Fibroblast of lung (primary cell): ENCODE measurements at regions not wholly inside any gene's neighbourhood (a gene's known extent, or its start where the extent isn't known, plus 50 kb on each side); places are given as distances from the start of the nearest gene placed in this dataset.

Source experiments
- EZH2 ChIP-seq: IDR thresholded peaks from 2 replicates; pipeline ENCODE4 v1.5.1; 2012; ENCODE audit warnings: low read length, control low read depth, mild to moderate bottlenecking; ENCODE audit errors: missing control alignments
- TF ChIP-seq, protein P1 (sequence below), 2 donors: IDR thresholded peaks in 1 of 2; conservative IDR thresholded peaks in 1 of 2; 1 replicate in 1 of 2; 2 replicates in 1 of 2; pipeline ENCODE4 v1.5.1; 2011 to 2012; ENCODE audit warnings: low read length in 2 of 2, control low read depth in 1 of 2, inconsistent platforms in 1 of 2, low read depth in 1 of 2, mild to moderate bottlenecking in 1 of 2

DNA sequence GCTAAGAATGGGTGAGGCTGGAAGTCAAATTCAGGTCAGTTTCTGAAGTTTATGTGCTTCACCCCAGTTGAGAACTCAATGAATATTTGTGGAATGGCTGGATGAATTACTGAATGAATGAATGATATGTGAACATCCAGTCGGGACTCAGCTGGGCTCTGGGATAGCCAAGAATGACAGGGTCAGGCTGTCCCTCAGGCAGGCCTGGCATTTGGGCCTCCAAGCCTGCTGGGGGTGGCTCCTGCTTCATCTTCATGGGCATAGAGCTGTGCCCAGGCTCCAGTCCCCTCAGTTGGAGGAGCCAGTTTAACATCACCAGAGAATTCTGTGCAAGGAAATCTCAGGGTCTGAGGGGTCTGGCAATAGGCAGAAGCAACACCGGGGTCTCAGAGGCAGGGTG is 185.8 kb downstream of the PHETA1 start:
- TF ChIP-seq, protein P1, sequence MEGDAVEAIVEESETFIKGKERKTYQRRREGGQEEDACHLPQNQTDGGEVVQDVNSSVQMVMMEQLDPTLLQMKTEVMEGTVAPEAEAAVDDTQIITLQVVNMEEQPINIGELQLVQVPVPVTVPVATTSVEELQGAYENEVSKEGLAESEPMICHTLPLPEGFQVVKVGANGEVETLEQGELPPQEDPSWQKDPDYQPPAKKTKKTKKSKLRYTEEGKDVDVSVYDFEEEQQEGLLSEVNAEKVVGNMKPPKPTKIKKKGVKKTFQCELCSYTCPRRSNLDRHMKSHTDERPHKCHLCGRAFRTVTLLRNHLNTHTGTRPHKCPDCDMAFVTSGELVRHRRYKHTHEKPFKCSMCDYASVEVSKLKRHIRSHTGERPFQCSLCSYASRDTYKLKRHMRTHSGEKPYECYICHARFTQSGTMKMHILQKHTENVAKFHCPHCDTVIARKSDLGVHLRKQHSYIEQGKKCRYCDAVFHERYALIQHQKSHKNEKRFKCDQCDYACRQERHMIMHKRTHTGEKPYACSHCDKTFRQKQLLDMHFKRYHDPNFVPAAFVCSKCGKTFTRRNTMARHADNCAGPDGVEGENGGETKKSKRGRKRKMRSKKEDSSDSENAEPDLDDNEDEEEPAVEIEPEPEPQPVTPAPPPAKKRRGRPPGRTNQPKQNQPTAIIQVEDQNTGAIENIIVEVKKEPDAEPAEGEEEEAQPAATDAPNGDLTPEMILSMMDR (conservative IDR thresholded peaks at IDR 0.05 in 1 of 2, IDR thresholded peaks at IDR 0.05 in 1 of 2; ENCODE audit: low read depth in 1 of 2, low read length in 2 of 2), result no peak
- TF ChIP-seq EZH2, result no peak
